ENCODE measurements at regions not wholly inside any gene's neighbourhood (a gene's known extent, or its start where the extent isn't known, plus 50 kb on each side); places are given as distances from the start of the nearest gene placed in this dataset.

GRCh38 chr14:82182646-82183045, 649.0 kb upstream of the SEL1L start:
- Histone ChIP-seq H3K4me3 (ENCODE audit: low read depth in 1 of 5, low read length in 5 of 5) (no peak overlapping the region), H3K4me1 (ENCODE audit: control insufficient read depth in 5 of 5, insufficient read depth in 5 of 5, low read length in 5 of 5) (no peaks in the 10 kb centered on the region)

GRCh38 chr14:82190742-82191141, 657.1 kb upstream of the SEL1L start:
- H3K27ac ChIP-seq (ENCODE audit: low read depth, low read length): no peak overlapping the region
- no peak overlapping the region for H3K9ac ChIP-seq (ENCODE audit: low read length in 5 of 5)
- no peak overlapping the region for H3K4me3 ChIP-seq (ENCODE audit: low read depth in 1 of 5, low read length in 5 of 5)
- H3K9me3 ChIP-seq (ENCODE audit: control insufficient read depth in 5 of 5, low read length in 5 of 5): peaks cover 0 to 8% (median 4%) of the 10 kb centered on the region in 5 donors
- H3K27me3 ChIP-seq (ENCODE audit: control insufficient read depth in 5 of 5, insufficient read depth in 4 of 5, low read length in 5 of 5): no peaks in the 10 kb centered on the region
- no peaks in the 10 kb centered on the region for H3K36me3 ChIP-seq (ENCODE audit: control insufficient read depth in 5 of 5, insufficient read depth in 5 of 5, low read length in 5 of 5)
- H3K4me1 ChIP-seq (ENCODE audit: control insufficient read depth in 5 of 5, insufficient read depth in 5 of 5, low read length in 5 of 5): no peaks in the 10 kb centered on the region

More at GRCh38 chr14:82182646-82183045, 649.0 kb upstream of the SEL1L start:
- no peaks in the 10 kb centered on the region for H3K36me3 ChIP-seq (ENCODE audit: control insufficient read depth in 5 of 5, insufficient read depth in 5 of 5, low read length in 5 of 5)
- no peak overlapping the region for H3K27ac ChIP-seq (ENCODE audit: low read depth, low read length)
- H3K27me3 ChIP-seq (ENCODE audit: control insufficient read depth in 5 of 5, insufficient read depth in 4 of 5, low read length in 5 of 5): no peaks in the 10 kb centered on the region
- H3K9me3 ChIP-seq (ENCODE audit: control insufficient read depth in 5 of 5, low read length in 5 of 5): no peaks in the 10 kb centered on the region
- H3K9ac ChIP-seq (ENCODE audit: low read length in 5 of 5): no peak overlapping the region

GRCh38 chr14:82192387-82192786, 658.7 kb upstream of the SEL1L start:
- no peak overlapping the region for H3K9ac ChIP-seq (ENCODE audit: low read length in 5 of 5)
- no peak overlapping the region for H3K27ac ChIP-seq (ENCODE audit: low read depth, low read length)
- no peaks in the 10 kb centered on the region for H3K4me1 ChIP-seq (ENCODE audit: control insufficient read depth in 5 of 5, insufficient read depth in 5 of 5, low read length in 5 of 5)
- H3K9me3 ChIP-seq (ENCODE audit: control insufficient read depth in 5 of 5, low read length in 5 of 5): peaks cover 0 to 8% (median 4%) of the 10 kb centered on the region in 5 donors
- no peaks in the 10 kb centered on the region for H3K27me3 ChIP-seq (ENCODE audit: control insufficient read depth in 5 of 5, insufficient read depth in 4 of 5, low read length in 5 of 5)
- H3K36me3 ChIP-seq (ENCODE audit: control insufficient read depth in 5 of 5, insufficient read depth in 5 of 5, low read length in 5 of 5): no peaks in the 10 kb centered on the region
- no peak overlapping the region for H3K4me3 ChIP-seq (ENCODE audit: low read depth in 1 of 5, low read length in 5 of 5)

GRCh38 chr14:82223276-82223675, 689.6 kb upstream of the SEL1L start:
- no peaks in the 10 kb centered on the region for H3K36me3 ChIP-seq (ENCODE audit: control insufficient read depth in 5 of 5, insufficient read depth in 5 of 5, low read length in 5 of 5)
- no peaks in the 10 kb centered on the region for H3K27me3 ChIP-seq (ENCODE audit: control insufficient read depth in 5 of 5, insufficient read depth in 4 of 5, low read length in 5 of 5)
- H3K9ac ChIP-seq (ENCODE audit: low read length in 5 of 5): no peak overlapping the region
- H3K4me3 ChIP-seq (ENCODE audit: low read depth in 1 of 5, low read length in 5 of 5): no peak overlapping the region
- no peaks in the 10 kb centered on the region for H3K9me3 ChIP-seq (ENCODE audit: control insufficient read depth in 5 of 5, low read length in 5 of 5)
- no peak overlapping the region for H3K27ac ChIP-seq (ENCODE audit: low read depth, low read length)
- no peaks in the 10 kb centered on the region for H3K4me1 ChIP-seq (ENCODE audit: control insufficient read depth in 5 of 5, insufficient read depth in 5 of 5, low read length in 5 of 5)

- H3K4me1 ChIP-seq (ENCODE audit: control insufficient read depth in 5 of 5, insufficient read depth in 5 of 5, low read length in 5 of 5): no peaks in the 10 kb centered on the region
- H3K9me3 ChIP-seq (ENCODE audit: control insufficient read depth in 5 of 5, low read length in 5 of 5): no peaks in the 10 kb centered on the region
- H3K9ac ChIP-seq (ENCODE audit: low read length in 5 of 5): no peak overlapping the region
- no peaks in the 10 kb centered on the region for H3K27me3 ChIP-seq (ENCODE audit: control insufficient read depth in 5 of 5, insufficient read depth in 4 of 5, low read length in 5 of 5)
- H3K4me3 ChIP-seq (ENCODE audit: low read depth in 1 of 5, low read length in 5 of 5): no peak overlapping the region
- H3K36me3 ChIP-seq (ENCODE audit: control insufficient read depth in 5 of 5, insufficient read depth in 5 of 5, low read length in 5 of 5): no peaks in the 10 kb centered on the region
- H3K27ac ChIP-seq (ENCODE audit: low read depth, low read length): no peak overlapping the region
Measured at GRCh38 chr14:82224610-82225009, 691.0 kb upstream of the SEL1L start.

GRCh38 chr14:82230748-82231147, 697.1 kb upstream of the SEL1L start:
- Histone ChIP-seq H3K27ac (ENCODE audit: low read depth, low read length) (no peak overlapping the region), H3K4me1 (ENCODE audit: control insufficient read depth in 5 of 5, insufficient read depth in 5 of 5, low read length in 5 of 5) (no peaks in the 10 kb centered on the region), H3K36me3 (ENCODE audit: control insufficient read depth in 5 of 5, insufficient read depth in 5 of 5, low read length in 5 of 5) (no peaks in the 10 kb centered on the region), H3K9me3 (ENCODE audit: control insufficient read depth in 5 of 5, low read length in 5 of 5) (no peaks in the 10 kb centered on the region), H3K9ac (ENCODE audit: low read length in 5 of 5) (no peak overlapping the region), H3K4me3 (ENCODE audit: low read depth in 1 of 5, low read length in 5 of 5) (no peak overlapping the region), H3K27me3 (ENCODE audit: control insufficient read depth in 5 of 5, insufficient read depth in 4 of 5, low read length in 5 of 5) (no peaks in the 10 kb centered on the region)

GRCh38 chr14:82238649-82239048, 705.0 kb upstream of the SEL1L start:
- Histone ChIP-seq H3K27ac (ENCODE audit: low read depth, low read length) (no peak overlapping the region), H3K36me3 (ENCODE audit: control insufficient read depth in 5 of 5, insufficient read depth in 5 of 5, low read length in 5 of 5) (no peaks in the 10 kb centered on the region), H3K4me3 (ENCODE audit: low read depth in 1 of 5, low read length in 5 of 5) (no peak overlapping the region), H3K9me3 (ENCODE audit: control insufficient read depth in 5 of 5, low read length in 5 of 5) (no peaks in the 10 kb centered on the region), H3K27me3 (ENCODE audit: control insufficient read depth in 5 of 5, insufficient read depth in 4 of 5, low read length in 5 of 5) (no peaks in the 10 kb centered on the region), H3K4me1 (ENCODE audit: control insufficient read depth in 5 of 5, insufficient read depth in 5 of 5, low read length in 5 of 5) (no peaks in the 10 kb centered on the region), H3K9ac (ENCODE audit: low read length in 5 of 5) (peak overlapping the region in 1 of 5 donors; percentile 8)

GRCh38 chr14:82239223-82239622, 705.6 kb upstream of the SEL1L start:
- no peaks in the 10 kb centered on the region for H3K36me3 ChIP-seq (ENCODE audit: control insufficient read depth in 5 of 5, insufficient read depth in 5 of 5, low read length in 5 of 5)
- no peak overlapping the region for H3K4me3 ChIP-seq (ENCODE audit: low read depth in 1 of 5, low read length in 5 of 5)
- H3K9me3 ChIP-seq (ENCODE audit: control insufficient read depth in 5 of 5, low read length in 5 of 5): no peaks in the 10 kb centered on the region
- H3K27ac ChIP-seq (ENCODE audit: low read depth, low read length): no peak overlapping the region
- H3K4me1 ChIP-seq (ENCODE audit: control insufficient read depth in 5 of 5, insufficient read depth in 5 of 5, low read length in 5 of 5): no peaks in the 10 kb centered on the region
- H3K27me3 ChIP-seq (ENCODE audit: control insufficient read depth in 5 of 5, insufficient read depth in 4 of 5, low read length in 5 of 5): no peaks in the 10 kb centered on the region
- H3K9ac ChIP-seq (ENCODE audit: low read length in 5 of 5): peak overlapping the region in 1 of 5 donors; percentile 8

- Histone ChIP-seq H3K4me3 (ENCODE audit: low read depth in 1 of 5, low read length in 5 of 5) (no peak overlapping the region), H3K9ac (ENCODE audit: low read length in 5 of 5) (no peak overlapping the region), H3K27ac (ENCODE audit: low read depth, low read length) (no peak overlapping the region), H3K36me3 (ENCODE audit: control insufficient read depth in 5 of 5, insufficient read depth in 5 of 5, low read length in 5 of 5) (no peaks in the 10 kb centered on the region), H3K27me3 (ENCODE audit: control insufficient read depth in 5 of 5, insufficient read depth in 4 of 5, low read length in 5 of 5) (no peaks in the 10 kb centered on the region), H3K4me1 (ENCODE audit: control insufficient read depth in 5 of 5, insufficient read depth in 5 of 5, low read length in 5 of 5) (no peaks in the 10 kb centered on the region), H3K9me3 (ENCODE audit: control insufficient read depth in 5 of 5, low read length in 5 of 5) (no peaks in the 10 kb centered on the region)
Measured at GRCh38 chr14:82244791-82245190, 711.1 kb upstream of the SEL1L start.

- Histone ChIP-seq H3K36me3 (ENCODE audit: control insufficient read depth in 5 of 5, insufficient read depth in 5 of 5, low read length in 5 of 5) (no peaks in the 10 kb centered on the region), H3K4me1 (ENCODE audit: control insufficient read depth in 5 of 5, insufficient read depth in 5 of 5, low read length in 5 of 5) (peaks cover 0 to 4% (median 0%) of the 10 kb centered on the region in 5 donors), H3K9ac (ENCODE audit: low read length in 5 of 5) (no peak overlapping the region), H3K27me3 (ENCODE audit: control insufficient read depth in 5 of 5, insufficient read depth in 4 of 5, low read length in 5 of 5) (no peaks in the 10 kb centered on the region), H3K27ac (ENCODE audit: low read depth, low read length) (no peak overlapping the region), H3K9me3 (ENCODE audit: control insufficient read depth in 5 of 5, low read length in 5 of 5) (no peaks in the 10 kb centered on the region), H3K4me3 (ENCODE audit: low read depth in 1 of 5, low read length in 5 of 5) (no peak overlapping the region)
Measured at GRCh38 chr14:82251494-82251893, 717.8 kb upstream of the SEL1L start.

- Histone ChIP-seq H3K4me1 (ENCODE audit: control insufficient read depth in 5 of 5, insufficient read depth in 5 of 5, low read length in 5 of 5) (no peaks in the 10 kb centered on the region), H3K9me3 (ENCODE audit: control insufficient read depth in 5 of 5, low read length in 5 of 5) (no peaks in the 10 kb centered on the region), H3K4me3 (ENCODE audit: low read depth in 1 of 5, low read length in 5 of 5) (no peak overlapping the region), H3K36me3 (ENCODE audit: control insufficient read depth in 5 of 5, insufficient read depth in 5 of 5, low read length in 5 of 5) (no peaks in the 10 kb centered on the region), H3K27me3 (ENCODE audit: control insufficient read depth in 5 of 5, insufficient read depth in 4 of 5, low read length in 5 of 5) (no peaks in the 10 kb centered on the region), H3K9ac (ENCODE audit: low read length in 5 of 5) (no peak overlapping the region), H3K27ac (ENCODE audit: low read depth, low read length) (no peak overlapping the region)
Measured at GRCh38 chr14:82270286-82270685, 736.6 kb upstream of the SEL1L start.
